Breast epithelium (tissue), 3 donors: ENCODE measurements at regions not wholly inside any gene's neighbourhood (a gene's known extent, or its start where the extent isn't known, plus 50 kb on each side); places are given as distances from the start of the nearest gene placed in this dataset.

Experiments used
- POLR2A ChIP-seq: fragments of 450-650 bp; IDR thresholded peaks from one replicate; pipeline ENCODE4 v1.6.1; 2016; ENCODE audit warnings: antibody characterized with exemption, mild to moderate bottlenecking, moderate library complexity
- POLR2AphosphoS5 ChIP-seq, 3 donors: sonication (generic); formaldehyde crosslinking; IDR thresholded peaks; one replicate each; pipeline ENCODE4 v1.6.1; 2017; ENCODE audit warnings: antibody characterized with exemption in 3 of 3

GRCh38 chr14:43687921-43688320, 819.2 kb downstream of the FSCB start:
- no peak for TF ChIP-seq POLR2AphosphoS5 (IDR thresholded peaks at IDR 0.05)
- no peak for TF ChIP-seq POLR2A
